ENCODE measurements at regions not wholly inside any gene's neighbourhood (a gene's known extent, or its start where the extent isn't known, plus 50 kb on each side); places are given as distances from the start of the nearest gene placed in this dataset.

DNA sequence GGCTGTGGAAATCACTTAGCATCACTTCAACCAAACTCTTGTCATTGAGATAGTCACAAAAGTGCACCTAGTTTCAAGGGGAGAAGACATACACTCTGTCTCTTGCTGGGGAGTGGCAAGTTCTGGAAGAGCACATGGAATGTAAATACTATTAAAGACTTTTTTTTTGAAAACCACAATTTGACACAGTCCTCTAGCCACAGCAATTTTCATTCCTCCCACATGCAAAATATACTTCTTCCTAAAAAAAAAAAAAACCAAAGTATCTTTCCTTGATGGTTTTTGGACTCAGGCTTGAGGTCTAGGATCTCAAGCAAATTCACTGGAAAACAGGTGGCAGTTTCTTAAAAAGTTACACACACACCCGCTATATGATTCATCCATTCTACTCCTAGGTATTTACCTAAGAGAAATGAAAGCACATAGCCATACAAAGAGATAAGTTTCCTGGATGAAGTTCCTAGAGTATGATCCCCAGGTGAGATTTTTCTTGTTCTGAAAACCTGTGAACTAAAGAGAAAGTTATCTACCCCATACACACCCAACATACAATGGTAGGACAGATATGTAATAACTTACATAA lies 295.8 kb downstream of the SP3 start:
- DNase-seq (ENCODE audit: low spot score) = no peak

- no peak for DNase-seq (ENCODE audit: low spot score)
Measured at GRCh38 chr2:173669888-173670287, 295.3 kb downstream of the SP3 start.

DNA sequence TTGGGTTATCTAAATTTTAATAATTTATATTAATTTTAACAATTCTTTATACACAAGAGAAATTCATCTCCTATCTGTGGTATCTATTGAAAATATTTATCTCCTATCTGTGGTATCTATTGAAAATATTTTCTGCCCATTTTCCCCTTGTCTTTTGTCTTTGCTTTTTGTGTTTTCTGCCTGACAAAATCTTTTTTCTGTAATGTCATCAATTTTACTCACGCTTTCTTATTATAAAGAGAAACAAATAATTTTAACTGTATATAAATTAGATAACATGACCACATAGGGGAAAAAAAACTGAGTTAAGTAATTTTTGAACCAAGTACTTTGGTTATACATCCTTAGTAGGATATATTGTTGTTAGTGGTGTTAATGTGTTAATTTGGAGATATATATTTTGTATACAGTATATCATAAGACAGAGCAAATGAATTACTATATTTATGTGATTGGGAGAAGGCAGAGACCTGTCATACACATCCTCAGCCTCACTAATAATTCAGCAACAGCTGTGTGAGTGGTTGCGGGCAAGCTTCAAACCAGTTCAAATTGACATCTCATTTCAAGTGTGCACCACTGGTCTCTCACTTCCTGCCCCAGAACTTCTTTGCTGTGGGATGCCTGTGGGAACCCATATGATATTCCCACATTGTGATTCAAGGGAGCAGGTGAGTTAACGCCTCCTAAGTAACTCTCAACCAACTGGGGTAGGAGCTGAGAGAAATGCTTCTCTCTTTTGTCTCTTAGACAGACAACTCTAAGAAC lies 292.4 kb downstream of the SP3 start:
- no peak for DNase-seq (ENCODE audit: low spot score)

- DNase-seq (ENCODE audit: low spot score) = no peak
Measured at GRCh38 chr2:173673640-173674039, 291.5 kb downstream of the SP3 start.

DNA sequence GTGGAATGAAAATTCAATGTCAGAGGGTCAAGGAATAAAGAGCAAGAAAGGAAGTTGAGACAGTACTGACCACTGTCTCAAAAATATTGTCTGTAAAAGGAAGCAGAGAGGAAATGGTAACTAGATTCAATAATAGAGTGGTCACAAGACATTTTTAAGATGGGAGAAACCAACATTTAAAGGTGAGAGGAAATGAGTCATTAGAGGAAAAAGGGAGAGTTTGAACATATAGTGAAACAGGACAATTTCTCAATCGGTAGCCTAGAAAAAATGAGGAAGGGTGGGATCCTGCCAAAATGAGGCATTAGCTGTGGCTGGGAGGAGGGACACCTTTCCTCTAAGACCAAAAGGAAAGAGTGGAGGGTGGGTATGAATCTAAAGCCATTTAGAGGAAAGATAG lies 288.5 kb downstream of the SP3 start:
- no peak for DNase-seq (ENCODE audit: low spot score)

DNA sequence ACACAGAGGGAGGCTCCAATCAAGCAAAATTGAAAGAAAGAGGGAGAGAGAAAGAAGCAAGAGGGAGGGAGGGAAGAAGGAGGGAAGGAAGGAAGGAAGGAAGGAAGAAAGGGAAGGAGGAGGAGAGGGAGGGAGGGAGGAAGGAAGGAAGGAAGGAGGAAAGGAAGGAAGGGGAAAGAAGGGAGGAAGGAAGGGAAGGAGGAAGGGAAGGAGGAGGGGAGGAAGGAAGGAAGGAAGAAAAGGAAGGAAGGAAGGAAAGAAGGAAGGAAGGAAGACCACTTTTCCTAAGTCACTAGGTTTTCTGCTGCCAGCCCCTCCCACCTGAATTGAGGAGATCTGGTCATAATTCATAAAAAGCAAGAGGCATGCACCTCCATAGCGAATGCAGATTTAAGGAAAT lies 287.0 kb downstream of the SP3 start:
- no peak for DNase-seq (ENCODE audit: low spot score)

DNA sequence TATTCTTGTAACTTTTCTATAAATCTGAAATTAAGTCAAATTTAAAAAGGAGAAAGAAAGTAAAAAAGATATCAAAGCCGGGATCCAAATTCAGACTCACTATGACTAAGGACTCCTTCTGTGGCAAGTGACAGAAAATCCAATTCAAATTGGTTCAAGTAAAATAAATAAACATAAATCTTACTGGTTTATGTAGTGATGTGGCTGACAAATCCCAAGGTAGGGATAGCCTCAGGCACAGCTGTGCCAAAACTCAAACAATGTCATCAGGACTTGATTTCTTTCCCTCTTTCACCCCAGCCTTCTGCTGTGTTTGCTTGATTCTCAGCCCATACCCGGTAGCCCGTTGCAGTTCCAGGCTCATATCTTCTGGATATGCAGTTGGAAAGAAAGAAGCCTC lies 284.6 kb downstream of the SP3 start:
- no peak for DNase-seq (ENCODE audit: low spot score)

DNA sequence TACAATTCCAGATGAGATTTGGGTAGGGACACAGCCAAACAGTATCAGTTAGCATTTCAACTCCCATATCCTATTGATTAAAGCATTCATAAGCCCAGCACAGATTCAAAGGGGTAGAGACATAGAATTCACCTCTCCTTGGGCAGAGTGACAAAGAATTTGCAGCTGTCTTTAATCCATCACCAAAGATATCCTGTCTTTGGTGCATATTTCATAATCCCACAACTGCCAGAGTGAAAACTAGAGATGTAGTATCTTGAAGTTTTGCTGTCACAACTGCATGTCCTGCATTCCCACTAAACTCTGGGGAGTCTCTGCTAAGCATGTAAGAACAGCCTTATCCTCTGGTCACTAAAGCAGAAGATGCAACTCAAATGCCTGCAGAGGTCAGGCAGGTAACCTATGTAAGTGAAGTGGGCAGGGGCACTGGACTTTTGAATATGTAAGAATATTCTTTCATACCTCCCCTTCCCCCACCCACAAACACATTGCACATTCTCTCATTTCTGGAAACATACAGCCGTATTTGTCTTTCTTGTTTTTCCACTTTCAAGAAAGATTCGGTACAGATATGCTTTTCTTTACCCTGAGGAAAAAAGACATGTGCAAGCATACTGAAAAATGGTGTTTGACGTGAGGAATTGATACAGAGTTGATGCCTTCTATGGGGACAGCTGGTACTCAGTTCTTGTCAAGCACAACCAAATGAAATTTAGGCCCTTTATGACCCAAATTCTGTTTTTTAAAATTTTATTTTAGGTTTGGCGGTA lies 283.1 kb downstream of the SP3 start:
- no peak for DNase-seq (ENCODE audit: low spot score)

GRCh38 chr2:173684896-173685459 lies 280.2 kb downstream of the SP3 start:
- DNase-seq (ENCODE audit: low spot score) = no peak

- no peak for DNase-seq (ENCODE audit: low spot score)
Measured at GRCh38 chr2:173690349-173690748, 274.8 kb downstream of the SP3 start.

DNA sequence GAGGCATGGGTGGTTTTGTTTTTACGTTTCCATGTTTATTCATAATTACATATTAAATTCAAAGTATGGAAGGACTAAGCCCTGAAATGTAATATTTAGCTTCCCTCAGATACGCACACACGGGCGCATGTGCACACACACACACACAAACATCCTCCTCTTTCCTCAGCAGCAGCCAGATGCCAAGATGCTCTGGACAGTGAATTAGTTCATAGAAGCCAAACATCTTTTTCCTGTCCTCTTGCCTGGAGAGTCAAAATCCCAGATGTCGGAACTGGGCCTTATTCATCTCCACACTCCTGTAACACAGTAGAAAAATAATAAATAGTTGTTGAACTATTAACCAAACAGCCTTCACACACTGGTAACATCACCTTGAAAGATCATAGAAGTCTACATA lies 273.1 kb downstream of the SP3 start:
- DNase-seq (ENCODE audit: low spot score) = no peak

DNA sequence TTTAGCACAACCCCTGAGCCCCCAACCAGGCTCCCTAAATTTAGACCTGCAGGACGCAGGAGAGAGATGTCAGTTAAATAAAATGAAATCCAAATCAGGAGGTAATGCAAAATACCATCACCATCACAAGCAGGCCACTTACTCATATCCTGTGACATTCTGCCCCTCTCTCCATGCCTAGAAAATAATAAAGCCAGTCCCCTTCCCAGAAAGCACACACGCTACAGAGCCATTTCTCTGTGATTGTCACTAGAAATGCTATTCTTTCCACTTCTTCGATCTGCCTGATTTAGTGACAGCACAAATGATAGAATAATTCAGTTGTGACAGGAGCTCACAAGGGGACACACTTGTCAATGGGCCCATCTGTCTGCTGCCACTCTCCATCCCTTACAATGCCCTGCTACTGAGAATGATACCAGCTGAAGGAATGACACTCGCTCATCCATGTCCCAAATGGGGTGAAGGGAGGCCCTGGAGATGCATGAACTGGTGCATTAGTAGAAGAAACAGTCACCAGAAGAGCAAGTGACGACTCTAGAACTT lies 272.1 kb downstream of the SP3 start:
- no peak for DNase-seq (ENCODE audit: low spot score)

DNA sequence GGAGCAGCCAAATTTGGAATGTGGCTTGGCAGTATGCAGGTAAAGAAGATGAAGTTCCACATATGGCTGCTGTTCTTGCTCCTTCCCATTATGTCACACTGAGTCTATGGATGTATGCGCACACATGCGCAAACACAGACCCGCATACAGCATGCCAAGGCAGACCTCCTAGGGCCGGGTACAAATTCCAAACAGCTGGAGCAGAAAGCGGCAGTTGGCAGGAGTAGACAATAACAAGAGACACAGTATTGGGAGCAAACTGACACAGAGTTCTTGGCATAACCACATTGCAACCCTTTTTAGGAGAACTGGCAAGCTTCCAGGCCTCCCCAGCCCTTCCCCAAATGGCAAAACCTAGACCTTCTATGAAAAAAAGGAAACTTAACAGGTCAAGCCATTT lies 268.9 kb downstream of the SP3 start:
- DNase-seq (ENCODE audit: low spot score) = no peak

DNA sequence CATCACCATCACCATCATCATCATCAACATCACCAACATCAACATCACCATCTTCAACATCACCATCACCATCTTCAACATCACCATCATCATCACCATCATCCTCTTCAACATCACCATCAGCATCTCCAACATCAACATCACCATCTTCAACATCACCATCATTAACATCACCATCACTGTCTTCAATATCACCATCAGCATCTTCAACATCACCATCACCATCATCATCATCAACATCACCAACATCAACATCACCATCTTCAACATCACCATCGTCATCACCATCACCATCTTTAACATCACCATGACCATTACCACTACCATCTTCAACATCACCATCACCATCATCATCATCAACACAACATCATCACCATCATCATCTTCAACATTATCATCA lies 267.2 kb downstream of the SP3 start:
- DNase-seq (ENCODE audit: low spot score) = no peak

DNA sequence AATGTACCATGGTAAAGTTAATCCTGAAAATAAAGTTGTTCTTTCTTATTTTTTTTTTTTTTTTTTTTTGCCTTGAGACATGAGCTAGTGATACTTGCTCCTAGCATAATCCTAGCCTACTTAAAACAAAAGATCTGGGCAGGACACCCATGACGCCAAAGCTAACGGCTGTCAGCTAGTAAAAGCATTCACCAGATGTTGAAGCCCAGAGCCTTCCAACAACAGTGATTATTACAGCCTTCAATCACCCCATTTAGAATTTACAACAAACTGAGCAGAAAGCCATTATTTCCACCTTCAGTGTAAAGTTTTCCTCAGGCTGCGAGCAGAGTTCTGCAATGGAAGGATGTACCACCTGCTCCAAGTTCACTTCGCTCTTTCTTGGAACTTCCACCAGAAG lies 259.5 kb downstream of the SP3 start:
- DNase-seq (ENCODE audit: low spot score) = no peak

GRCh38 chr2:173706936-173707335 lies 258.2 kb downstream of the SP3 start:
- no peak for DNase-seq (ENCODE audit: low spot score)

GRCh38 chr2:173708806-173709205 lies 256.4 kb downstream of the SP3 start:
- DNase-seq (ENCODE audit: low spot score) = no peak

DNA sequence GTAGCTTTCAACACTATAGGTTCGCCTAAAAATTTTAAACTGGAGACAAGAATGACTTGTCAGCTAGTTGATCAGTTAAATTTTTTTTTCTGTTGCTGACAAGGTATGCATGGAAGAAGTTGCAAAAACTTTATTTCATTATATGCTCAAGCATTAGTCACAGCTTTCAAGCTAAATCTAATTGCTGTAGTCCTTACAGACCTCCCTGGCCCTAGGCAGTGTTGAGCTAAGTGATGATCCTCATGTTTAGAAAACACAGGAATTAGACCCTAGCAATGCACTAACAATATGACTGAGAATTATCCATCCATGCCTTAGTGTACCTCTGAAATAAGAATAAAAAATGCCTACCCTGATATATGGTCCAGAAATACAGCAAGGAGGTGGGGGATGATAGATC lies 253.4 kb downstream of the SP3 start:
- no peak for DNase-seq (ENCODE audit: low spot score)

DNA sequence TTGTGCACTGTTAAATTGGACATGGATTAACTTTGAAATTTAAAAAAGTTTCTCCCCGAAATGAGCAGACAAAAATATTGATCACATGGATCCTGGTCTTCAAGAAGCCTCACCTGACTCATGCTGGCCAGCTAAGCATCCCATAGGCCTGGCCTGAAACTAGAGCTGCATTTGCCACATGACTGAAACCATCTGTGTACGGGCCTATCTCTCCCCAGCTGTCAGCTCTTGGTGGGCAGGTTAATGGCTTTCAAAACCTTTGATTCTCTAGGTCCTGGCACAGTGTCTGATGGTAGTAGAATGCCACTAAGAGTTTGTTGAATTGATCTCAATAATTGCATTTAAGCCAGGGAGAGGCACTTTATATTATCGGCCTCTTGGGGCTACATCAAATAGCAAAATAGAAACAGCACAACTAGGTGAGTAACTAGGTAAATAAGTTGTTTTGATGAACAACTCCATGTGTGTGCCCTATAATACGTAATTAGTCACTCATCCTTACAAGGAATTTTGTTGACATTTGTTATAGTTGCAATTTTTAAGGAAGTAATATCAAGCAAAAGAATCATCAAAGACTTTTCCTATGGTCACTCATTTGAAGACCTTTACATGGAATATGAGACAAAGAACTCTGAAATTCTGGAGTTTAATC lies 251.1 kb downstream of the SP3 start:
- DNase-seq (ENCODE audit: low spot score) = no peak

DNA sequence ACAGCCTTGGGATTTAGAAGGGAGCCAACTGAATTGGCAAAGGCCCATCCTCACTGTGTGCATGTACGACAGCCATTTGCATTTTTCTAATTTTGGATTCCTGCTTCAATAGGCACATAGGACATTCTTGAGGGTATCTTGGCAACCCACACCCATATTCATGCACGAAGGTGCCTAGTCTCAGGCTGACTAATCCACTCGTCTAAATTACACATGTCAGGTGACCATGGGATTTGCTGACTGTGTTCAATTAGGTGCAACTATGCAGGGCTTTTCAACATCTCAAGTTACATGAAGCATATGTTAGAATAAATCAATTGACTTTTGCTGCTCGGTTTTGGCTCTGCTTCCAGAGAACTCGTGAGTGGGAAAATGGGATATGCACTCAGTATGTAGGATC lies 249.7 kb downstream of the SP3 start:
- no peak for DNase-seq (ENCODE audit: low spot score)

- no peak for DNase-seq (ENCODE audit: low spot score)
Measured at GRCh38 chr2:173716458-173717052, 248.6 kb downstream of the SP3 start.

- DNase-seq (ENCODE audit: low spot score) = no peak
Measured at GRCh38 chr2:173719471-173719870, 245.7 kb downstream of the SP3 start.
